Activated CD8-positive, alpha-beta memory T cell treated with anti-CD3 and anti-CD28 coated beads, Interleukin-2, amount 10 ng/mL, durations not matched to agents 7 days and 5 days (primary cell): ENCODE measurements at regions not wholly inside any gene's neighbourhood (a gene's known extent, or its start where the extent isn't known, plus 50 kb on each side); places are given as distances from the start of the nearest gene placed in this dataset.
"Not testable (repeated sequence)": the region's sequence is repeated elsewhere in the genome, so short reads cannot be mapped to it uniquely, and the experiment has no call there.

Source experiments
- ATAC-seq: fragments of 150-1000 bp; cut with Tn5 transposase; one replicate; pipeline ENCODE4 v1.10.0; 2021; ENCODE audit warnings: moderate library complexity
- CTCF ChIA-PET: fragments of 350-600 bp; sonication (Branson Sonifier 250); formaldehyde crosslinking; loops from one replicate; lab custom pipeline; 2021; ENCODE audit warnings: antibody characterized with exemption; lab: Charles Lee
- DNase-seq: peaks from one replicate; pipeline ENCODE4 v3.0.0-alpha.2; 2020
- H3K27ac Mint-ChIP-seq: one replicate; pipeline ENCODE4 v1.8.0; 2021; ENCODE audit warnings: mild to moderate bottlenecking, mixed read lengths
- H3K27me3 Mint-ChIP-seq: one replicate; pipeline ENCODE4 v1.8.0; 2021; ENCODE audit warnings: mixed read lengths
- H3K36me3 Mint-ChIP-seq: one replicate; pipeline ENCODE4 v1.8.0; 2021; ENCODE audit warnings: mild to moderate bottlenecking, mixed read lengths
- H3K4me1 Mint-ChIP-seq: one replicate; pipeline ENCODE4 v1.8.0; 2021; ENCODE audit warnings: mixed read lengths
- H3K4me3 Mint-ChIP-seq: one replicate; pipeline ENCODE4 v1.8.0; 2021; ENCODE audit warnings: mild to moderate bottlenecking, moderate library complexity, mixed read lengths
- H3K9me3 Mint-ChIP-seq: one replicate; pipeline ENCODE4 v1.8.0; 2022; ENCODE audit warnings: low read depth, mixed read lengths

- Mint-ChIP-seq H3K27me3 (no peaks in the 10 kb centered on the region), H3K36me3 (no peaks in the 10 kb centered on the region), H3K4me1 (no peaks in the 10 kb centered on the region), H3K27ac (no peak overlapping the region), H3K9me3 (no peaks in the 10 kb centered on the region), H3K4me3 (no peak overlapping the region)
- CTCF ChIA-PET = no interaction called here
- no peak for ATAC-seq
- no peak for DNase-seq
These were observed 105.8 kb downstream of the BMP4 start for GRCh38 chr14:53850714-53851296.

GRCh38 chr14:53849549-53849948, 107.1 kb downstream of the BMP4 start:
- H3K4me1 Mint-ChIP-seq = no peaks in the 10 kb centered on the region
- no peak overlapping the region for H3K4me3 Mint-ChIP-seq
- H3K36me3 Mint-ChIP-seq = no peaks in the 10 kb centered on the region
- no peaks in the 10 kb centered on the region for H3K27me3 Mint-ChIP-seq
- ATAC-seq (no peak), DNase-seq (no peak)
- no peak overlapping the region for H3K27ac Mint-ChIP-seq
- H3K9me3 Mint-ChIP-seq = no peaks in the 10 kb centered on the region
- CTCF ChIA-PET = no interaction called here

- H3K27me3 Mint-ChIP-seq = no peaks in the 10 kb centered on the region
- H3K36me3 Mint-ChIP-seq = no peaks in the 10 kb centered on the region
- ATAC-seq = no peak
- DNase-seq = no peak
- H3K9me3 Mint-ChIP-seq = no peaks in the 10 kb centered on the region
- no peaks in the 10 kb centered on the region for H3K4me1 Mint-ChIP-seq
- no peak overlapping the region for H3K27ac Mint-ChIP-seq
- CTCF ChIA-PET = no interaction called here
- no peak overlapping the region for H3K4me3 Mint-ChIP-seq
These were observed 107.8 kb downstream of the BMP4 start for GRCh38 chr14:53848854-53849253.

- ATAC-seq (no peak), DNase-seq (no peak)
- H3K27me3 Mint-ChIP-seq = no peaks in the 10 kb centered on the region
- peaks cover 2% of the 10 kb centered on the region for H3K9me3 Mint-ChIP-seq
- no peak overlapping the region for H3K27ac Mint-ChIP-seq
- CTCF ChIA-PET = no interaction called here
- H3K36me3 Mint-ChIP-seq = no peaks in the 10 kb centered on the region
- H3K4me1 Mint-ChIP-seq = no peaks in the 10 kb centered on the region
- H3K4me3 Mint-ChIP-seq = no peak overlapping the region
These were observed 108.7 kb downstream of the BMP4 start for GRCh38 chr14:53847881-53848280.

GRCh38 chr14:53847057-53847456, 109.6 kb downstream of the BMP4 start:
- Mint-ChIP-seq H3K4me1 (no peaks in the 10 kb centered on the region), H3K36me3 (no peaks in the 10 kb centered on the region), H3K4me3 (no peak overlapping the region), H3K9me3 (peaks cover 2% of the 10 kb centered on the region), H3K27me3 (no peaks in the 10 kb centered on the region), H3K27ac (no peak overlapping the region)
- DNase-seq (no peak), ATAC-seq (no peak)
- CTCF ChIA-PET = no interaction called here

- Mint-ChIP-seq H3K4me3 (no peak overlapping the region), H3K27ac (no peak overlapping the region), H3K27me3 (no peaks in the 10 kb centered on the region), H3K9me3 (peaks cover 2% of the 10 kb centered on the region), H3K36me3 (no peaks in the 10 kb centered on the region), H3K4me1 (no peaks in the 10 kb centered on the region)
- CTCF ChIA-PET = no interaction called here
- DNase-seq = no peak
- ATAC-seq = no peak
These were observed 110.6 kb downstream of the BMP4 start for GRCh38 chr14:53845813-53846693.

- Mint-ChIP-seq H3K4me3 (no peak overlapping the region), H3K36me3 (no peaks in the 10 kb centered on the region), H3K4me1 (no peaks in the 10 kb centered on the region), H3K9me3 (peaks cover 5% of the 10 kb centered on the region), H3K27ac (no peak overlapping the region), H3K27me3 (no peaks in the 10 kb centered on the region)
- DNase-seq = no peak
- CTCF ChIA-PET = no interaction called here
- no peak for ATAC-seq
These were observed 113.7 kb downstream of the BMP4 start for GRCh38 chr14:53842938-53843337.

GRCh38 chr14:53841109-53842099, 115.2 kb downstream of the BMP4 start:
- Mint-ChIP-seq H3K27me3 (no peaks in the 10 kb centered on the region), H3K4me1 (no peaks in the 10 kb centered on the region), H3K36me3 (no peaks in the 10 kb centered on the region), H3K9me3 (peaks cover 5% of the 10 kb centered on the region), H3K27ac (no peak overlapping the region), H3K4me3 (no peak overlapping the region)
- DNase-seq = no peak
- no peak for ATAC-seq
- CTCF ChIA-PET = no interaction called here

- no peak overlapping the region for H3K27ac Mint-ChIP-seq
- H3K27me3 Mint-ChIP-seq = no peaks in the 10 kb centered on the region
- H3K4me3 Mint-ChIP-seq = no peak overlapping the region
- no peaks in the 10 kb centered on the region for H3K36me3 Mint-ChIP-seq
- ATAC-seq = no peak
- CTCF ChIA-PET = no interaction called here
- DNase-seq = no peak
- H3K4me1 Mint-ChIP-seq = no peaks in the 10 kb centered on the region
- peaks cover 5% of the 10 kb centered on the region for H3K9me3 Mint-ChIP-seq
These were observed 116.2 kb downstream of the BMP4 start for GRCh38 chr14:53840444-53840843.

- DNase-seq (no peak), ATAC-seq (no peak)
- H3K4me3 Mint-ChIP-seq = no peak overlapping the region
- no peaks in the 10 kb centered on the region for H3K4me1 Mint-ChIP-seq
- H3K36me3 Mint-ChIP-seq = no peaks in the 10 kb centered on the region
- CTCF ChIA-PET = no interaction called here
- no peaks in the 10 kb centered on the region for H3K27me3 Mint-ChIP-seq
- no peak overlapping the region for H3K27ac Mint-ChIP-seq
- H3K9me3 Mint-ChIP-seq = peaks cover 4% of the 10 kb centered on the region
These were observed 118.3 kb downstream of the BMP4 start for GRCh38 chr14:53838374-53838773.

- not testable (repeated sequence) for H3K27ac Mint-ChIP-seq, H3K27me3 Mint-ChIP-seq
These were observed 119.0 kb downstream of the BMP4 start for GRCh38 chr14:53837656-53838055.

GRCh38 chr14:53836551-53836950, 120.1 kb downstream of the BMP4 start:
- peaks cover 4% of the 10 kb centered on the region for H3K9me3 Mint-ChIP-seq
- CTCF ChIA-PET = no interaction called here

More at GRCh38 chr14:53837656-53838055, 119.0 kb downstream of the BMP4 start:
- CTCF ChIA-PET, DNase-seq, H3K4me3 Mint-ChIP-seq, ATAC-seq, H3K4me1 Mint-ChIP-seq, H3K9me3 Mint-ChIP-seq, H3K36me3 Mint-ChIP-seq: not testable (repeated sequence)

GRCh38 chr14:53828820-53829219, 127.8 kb downstream of the BMP4 start:
- H3K27me3 Mint-ChIP-seq = no peaks in the 10 kb centered on the region
- no peak for ATAC-seq
- DNase-seq = no peak
- H3K4me1 Mint-ChIP-seq = no peaks in the 10 kb centered on the region
- H3K4me3 Mint-ChIP-seq = no peak overlapping the region
- no peaks in the 10 kb centered on the region for H3K36me3 Mint-ChIP-seq
- CTCF ChIA-PET = no interaction called here
- H3K9me3 Mint-ChIP-seq = no peaks in the 10 kb centered on the region
- no peak overlapping the region for H3K27ac Mint-ChIP-seq

More at GRCh38 chr14:53836551-53836950, 120.1 kb downstream of the BMP4 start:
- H3K4me3 Mint-ChIP-seq = no peak overlapping the region
- H3K27ac Mint-ChIP-seq = no peak overlapping the region
- H3K36me3 Mint-ChIP-seq = no peaks in the 10 kb centered on the region
- ATAC-seq (no peak), DNase-seq (no peak)
- no peaks in the 10 kb centered on the region for H3K4me1 Mint-ChIP-seq
- no peaks in the 10 kb centered on the region for H3K27me3 Mint-ChIP-seq
